ENCODE measurements at regions not wholly inside any gene's neighbourhood (a gene's known extent, or its start where the extent isn't known, plus 50 kb on each side); places are given as distances from the start of the nearest gene placed in this dataset.

DNA sequence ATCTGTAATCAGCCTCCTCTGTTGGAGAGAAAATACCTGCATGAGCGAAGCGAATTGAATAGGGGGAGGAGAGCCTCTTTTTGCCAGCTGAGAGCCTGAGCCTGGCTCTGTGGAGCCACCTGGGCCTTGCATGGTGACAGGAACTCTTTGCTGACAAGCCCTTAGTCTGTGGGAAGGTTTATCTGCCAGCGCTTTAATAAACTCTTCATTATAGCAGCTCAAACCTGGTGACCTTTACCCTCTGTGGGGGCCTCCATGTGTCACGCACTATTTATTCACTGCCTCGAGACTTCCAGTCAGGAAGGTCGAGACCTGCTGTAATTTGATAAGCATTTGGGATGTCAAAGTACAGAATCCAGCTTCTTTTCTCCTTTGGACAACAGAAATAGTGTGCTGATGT is 282.6 kb downstream of the CBLN1 start:
- TF ChIP-seq POLR2A (IDR thresholded peaks at IDR 0.05), result no peak
- TF ChIP-seq, protein P1, sequence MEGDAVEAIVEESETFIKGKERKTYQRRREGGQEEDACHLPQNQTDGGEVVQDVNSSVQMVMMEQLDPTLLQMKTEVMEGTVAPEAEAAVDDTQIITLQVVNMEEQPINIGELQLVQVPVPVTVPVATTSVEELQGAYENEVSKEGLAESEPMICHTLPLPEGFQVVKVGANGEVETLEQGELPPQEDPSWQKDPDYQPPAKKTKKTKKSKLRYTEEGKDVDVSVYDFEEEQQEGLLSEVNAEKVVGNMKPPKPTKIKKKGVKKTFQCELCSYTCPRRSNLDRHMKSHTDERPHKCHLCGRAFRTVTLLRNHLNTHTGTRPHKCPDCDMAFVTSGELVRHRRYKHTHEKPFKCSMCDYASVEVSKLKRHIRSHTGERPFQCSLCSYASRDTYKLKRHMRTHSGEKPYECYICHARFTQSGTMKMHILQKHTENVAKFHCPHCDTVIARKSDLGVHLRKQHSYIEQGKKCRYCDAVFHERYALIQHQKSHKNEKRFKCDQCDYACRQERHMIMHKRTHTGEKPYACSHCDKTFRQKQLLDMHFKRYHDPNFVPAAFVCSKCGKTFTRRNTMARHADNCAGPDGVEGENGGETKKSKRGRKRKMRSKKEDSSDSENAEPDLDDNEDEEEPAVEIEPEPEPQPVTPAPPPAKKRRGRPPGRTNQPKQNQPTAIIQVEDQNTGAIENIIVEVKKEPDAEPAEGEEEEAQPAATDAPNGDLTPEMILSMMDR (IDR thresholded peaks at IDR 0.05), result no peak

All from ovary (tissue), 3 donors.